ENCODE measurements at regions not wholly inside any gene's neighbourhood (a gene's known extent, or its start where the extent isn't known, plus 50 kb on each side); places are given as distances from the start of the nearest gene placed in this dataset.
A peak's percentile ranks its signal among the peaks of the same experiment; 100 is the strongest.

DNA sequence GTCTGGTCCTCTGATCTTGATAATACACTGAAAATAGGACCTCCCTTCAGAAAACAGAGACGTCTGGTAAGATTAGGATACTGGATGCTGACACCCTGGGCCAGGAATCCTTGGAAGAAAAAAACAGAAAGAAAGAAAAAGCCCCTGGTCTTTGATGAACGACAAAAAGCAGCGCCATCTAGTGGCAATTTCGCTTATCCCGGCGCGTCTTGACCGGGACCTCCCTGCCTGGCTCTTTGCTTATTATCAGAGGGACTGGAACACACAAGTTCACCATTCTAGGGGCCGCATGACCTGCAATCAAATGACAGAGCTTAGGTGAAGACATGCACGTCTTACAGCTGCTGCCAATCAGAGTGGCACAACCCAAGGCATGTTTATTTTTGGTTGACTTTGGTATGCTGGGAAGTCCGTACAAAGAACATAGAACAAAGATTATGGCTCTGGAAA is 114.9 kb upstream of the NFIB start:
- DNase-seq (ENCODE audit: low read depth), result peak; percentile 3

DNA sequence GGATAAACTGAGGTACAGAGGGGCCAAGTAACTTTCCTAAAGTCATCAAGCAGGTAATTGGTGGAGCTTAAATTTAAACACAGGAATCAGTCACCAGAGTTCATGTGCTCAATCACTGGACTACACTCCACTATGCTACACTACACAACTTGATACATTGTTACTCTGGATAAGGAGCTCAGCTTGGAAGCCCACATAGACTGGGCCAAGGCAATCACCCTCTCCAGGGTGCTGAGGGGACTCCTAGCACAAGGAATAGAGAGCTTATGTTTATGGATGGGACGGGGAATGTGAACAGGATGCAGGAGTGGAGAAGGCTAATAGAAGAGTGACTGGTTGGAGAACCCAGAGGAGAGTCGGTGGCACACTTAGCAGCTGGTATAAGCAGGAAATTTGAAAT is 113.5 kb upstream of the NFIB start:
- DNase-seq (ENCODE audit: low read depth), result no peak

GRCh38 chr9:14424983-14425382 is 111.0 kb upstream of the NFIB start:
- no peak for DNase-seq (ENCODE audit: low read depth)

GRCh38 chr9:14424289-14424688 is 110.3 kb upstream of the NFIB start:
- no peak for DNase-seq (ENCODE audit: low read depth)

DNA sequence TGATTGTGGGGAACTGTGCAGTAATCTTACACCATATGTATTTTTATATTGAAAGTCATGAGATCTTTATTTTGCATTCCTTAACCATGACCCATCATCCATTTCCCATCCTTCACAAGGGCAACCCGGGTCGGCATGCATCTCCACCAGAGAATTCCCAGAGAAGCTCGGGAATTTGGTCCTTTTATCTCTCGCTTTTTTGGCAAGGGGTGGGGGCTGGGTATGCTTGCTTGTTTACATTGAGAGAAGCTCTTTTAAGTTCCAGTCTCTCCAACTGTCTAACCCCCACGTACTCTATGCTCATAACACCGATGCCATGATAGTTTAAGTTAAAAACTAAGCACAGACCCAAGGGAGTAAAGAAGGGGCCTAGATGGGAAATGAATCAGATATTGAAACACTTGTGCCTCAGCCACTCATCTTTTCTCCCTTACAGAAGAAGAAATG is 109.9 kb upstream of the NFIB start:
- no peak for DNase-seq (ENCODE audit: low read depth)

DNA sequence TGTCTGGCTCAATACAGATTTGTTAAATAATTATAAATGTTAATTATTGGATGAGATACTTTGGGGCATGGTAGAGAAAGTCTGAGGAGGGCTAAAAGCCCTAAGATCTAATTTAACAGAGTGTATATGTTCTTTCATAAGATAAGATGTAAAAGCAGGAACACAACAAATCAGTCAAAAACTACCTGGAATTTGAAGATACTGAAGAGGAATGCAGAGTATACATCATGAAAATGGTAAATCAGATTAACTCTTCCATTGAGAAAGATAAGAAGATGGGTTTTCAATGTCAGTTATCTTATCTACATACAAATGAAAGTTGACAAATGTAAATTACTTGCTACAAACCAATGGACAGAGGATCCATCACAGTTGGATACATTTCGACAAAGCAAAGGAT is 107.3 kb upstream of the NFIB start:
- DNase-seq (ENCODE audit: low read depth), result no peak

DNA sequence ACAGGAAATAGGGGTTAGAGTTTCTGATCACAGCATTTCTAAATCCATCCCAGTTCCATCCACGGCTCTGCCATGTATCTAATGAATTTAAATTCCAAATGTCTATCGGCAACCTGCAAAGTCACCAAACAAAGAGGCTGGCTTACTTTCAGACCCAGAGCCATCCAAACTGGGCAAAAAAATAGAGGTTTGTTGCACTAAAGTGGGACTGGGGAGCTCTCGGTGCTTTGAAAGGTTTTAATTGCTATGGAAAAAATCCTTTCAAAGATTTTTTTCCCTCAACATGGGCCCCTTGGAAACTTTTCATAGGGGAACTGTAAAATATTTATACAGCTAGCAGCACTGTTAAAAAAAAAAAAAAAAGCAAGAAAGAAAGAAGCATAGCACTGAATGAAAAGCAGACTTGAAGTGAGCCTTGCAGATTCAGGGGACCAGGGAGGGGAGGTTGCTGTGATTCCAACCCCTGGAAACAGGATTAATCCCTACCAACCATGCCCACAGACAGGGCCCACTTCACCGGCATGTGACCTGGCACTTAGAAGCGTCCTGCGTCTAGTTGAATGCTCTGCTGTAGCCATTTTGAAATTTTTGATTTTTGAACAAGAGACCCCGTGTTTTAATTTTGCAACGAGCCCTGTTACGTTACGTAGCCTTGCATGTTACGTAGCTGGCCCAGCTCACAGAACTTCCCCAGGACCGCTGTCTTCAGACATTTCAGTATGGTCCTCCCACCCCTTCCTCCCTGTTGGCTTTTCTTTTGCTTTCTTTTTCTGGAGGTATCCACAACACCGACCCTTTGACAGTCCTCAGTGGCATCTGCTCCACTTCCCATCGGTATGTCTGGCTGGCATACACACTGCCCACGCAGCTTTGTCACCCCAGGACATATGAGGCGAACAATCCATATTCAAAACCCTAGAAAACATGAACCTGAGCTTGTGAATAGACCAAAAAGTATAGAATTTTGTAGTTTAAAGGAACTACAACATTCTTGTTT is 105.3 kb upstream of the NFIB start:
- no peak for DNase-seq (ENCODE audit: low read depth)

- no peak for DNase-seq (ENCODE audit: low read depth)
Observed at GRCh38 chr9:14418301-14418940, 104.5 kb upstream of the NFIB start.

- no peak for DNase-seq (ENCODE audit: low read depth)
Observed at GRCh38 chr9:14417237-14417636, 103.3 kb upstream of the NFIB start.

DNA sequence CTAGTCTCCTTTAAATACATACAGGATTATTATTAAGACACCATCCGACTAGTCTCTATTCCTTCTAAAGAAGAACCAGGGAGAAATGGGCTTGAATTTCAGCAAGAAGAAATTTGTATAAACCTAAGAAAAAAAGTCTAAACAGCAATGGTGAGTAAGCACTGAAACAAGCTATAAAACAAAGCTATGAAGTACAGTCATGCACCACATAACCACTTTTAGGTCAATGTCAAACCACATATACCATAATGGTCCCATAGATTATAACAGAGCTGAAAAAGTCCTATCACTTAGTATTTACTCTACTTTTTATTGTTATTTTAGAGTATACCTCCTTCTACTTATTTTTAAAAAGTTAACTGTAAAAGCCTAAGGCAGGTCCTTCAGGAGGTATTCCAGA is 102.0 kb upstream of the NFIB start:
- DNase-seq (ENCODE audit: low read depth), result no peak

GRCh38 chr9:14413812-14414211 is 99.9 kb upstream of the NFIB start:
- DNase-seq (ENCODE audit: low read depth), result no peak

DNA sequence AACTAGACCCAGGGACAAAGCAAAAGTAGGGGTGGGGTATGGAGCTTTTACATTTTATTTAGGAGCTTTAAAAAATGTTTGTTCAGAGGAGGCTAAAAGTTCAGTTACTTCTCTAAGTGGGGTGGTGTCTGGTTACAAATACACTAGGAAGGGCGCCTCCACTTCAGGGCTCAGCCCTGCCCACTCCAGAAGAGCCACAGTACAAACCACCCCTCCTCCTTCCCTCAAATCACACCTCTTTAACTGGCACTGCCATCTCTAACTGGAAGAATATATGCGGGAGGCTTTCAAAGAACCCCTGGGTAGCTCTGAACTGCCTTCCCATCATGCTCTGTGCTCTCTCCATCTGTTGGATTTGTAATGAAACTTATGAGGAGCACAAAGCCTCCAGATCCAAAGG is 98.8 kb upstream of the NFIB start:
- DNase-seq (ENCODE audit: low read depth), result no peak

- DNase-seq (ENCODE audit: low read depth), result no peak
Observed at GRCh38 chr9:14406463-14406862, 92.5 kb upstream of the NFIB start.

- no peak for DNase-seq (ENCODE audit: low read depth)
Observed at GRCh38 chr9:14405176-14405706, 91.3 kb upstream of the NFIB start.

- no peak for DNase-seq (ENCODE audit: low read depth)
Observed at GRCh38 chr9:14403081-14403480, 89.1 kb upstream of the NFIB start.

DNA sequence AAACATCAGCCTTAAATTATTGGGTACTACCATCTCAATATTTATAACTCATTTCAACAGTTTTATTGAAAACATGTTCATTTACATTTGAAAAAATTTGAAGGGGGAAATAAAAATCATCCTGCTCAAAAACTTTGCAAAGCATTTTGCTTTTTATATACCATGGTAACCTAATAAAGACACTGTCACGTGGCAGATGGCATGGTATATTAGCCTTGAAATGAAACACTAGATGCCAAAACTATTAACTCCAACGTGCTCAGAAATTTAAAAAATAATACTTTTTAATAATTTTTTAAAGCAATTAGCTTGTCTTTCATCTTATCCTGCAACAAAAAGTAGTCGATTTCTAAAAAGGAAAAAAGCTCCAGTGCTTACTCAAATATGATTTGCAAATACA is 88.6 kb upstream of the NFIB start:
- DNase-seq (ENCODE audit: low read depth), result no peak

DNA sequence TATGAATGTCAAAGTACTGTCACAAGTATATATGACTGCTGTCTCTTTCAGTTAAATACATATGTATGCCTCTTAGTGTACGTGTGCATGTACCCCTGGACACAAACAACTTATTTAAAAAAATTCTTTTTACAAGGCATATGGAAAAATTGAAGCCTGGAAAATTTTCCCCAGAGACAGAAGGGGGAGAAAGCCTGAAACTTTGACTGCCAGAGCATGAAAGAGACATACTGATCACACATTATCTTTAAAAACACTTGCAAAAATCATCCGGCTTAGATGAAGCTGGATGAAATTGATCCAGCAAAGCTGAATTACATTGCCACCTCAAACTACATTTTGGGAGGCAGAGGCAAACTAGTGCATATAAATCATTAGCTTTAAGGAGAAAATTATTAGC is 88.0 kb upstream of the NFIB start:
- no peak for DNase-seq (ENCODE audit: low read depth)

DNA sequence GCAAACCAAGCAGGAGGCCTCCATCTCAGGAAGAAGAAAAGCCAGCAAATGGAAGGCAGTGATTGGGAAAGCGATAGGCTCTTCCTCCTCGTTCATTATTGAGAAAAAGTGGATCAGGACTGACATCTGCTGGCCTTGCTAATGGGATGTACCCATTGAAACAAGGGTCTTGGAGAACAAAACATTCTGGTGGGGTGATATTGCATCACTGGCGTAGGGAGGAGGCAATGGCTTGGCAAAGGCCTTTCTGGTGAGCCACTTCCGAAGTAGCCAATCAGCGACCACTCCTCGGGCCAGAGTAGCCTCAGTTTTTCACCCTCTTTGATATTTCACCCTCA is 86.7 kb upstream of the NFIB start:
- no peak for DNase-seq (ENCODE audit: low read depth)

DNA sequence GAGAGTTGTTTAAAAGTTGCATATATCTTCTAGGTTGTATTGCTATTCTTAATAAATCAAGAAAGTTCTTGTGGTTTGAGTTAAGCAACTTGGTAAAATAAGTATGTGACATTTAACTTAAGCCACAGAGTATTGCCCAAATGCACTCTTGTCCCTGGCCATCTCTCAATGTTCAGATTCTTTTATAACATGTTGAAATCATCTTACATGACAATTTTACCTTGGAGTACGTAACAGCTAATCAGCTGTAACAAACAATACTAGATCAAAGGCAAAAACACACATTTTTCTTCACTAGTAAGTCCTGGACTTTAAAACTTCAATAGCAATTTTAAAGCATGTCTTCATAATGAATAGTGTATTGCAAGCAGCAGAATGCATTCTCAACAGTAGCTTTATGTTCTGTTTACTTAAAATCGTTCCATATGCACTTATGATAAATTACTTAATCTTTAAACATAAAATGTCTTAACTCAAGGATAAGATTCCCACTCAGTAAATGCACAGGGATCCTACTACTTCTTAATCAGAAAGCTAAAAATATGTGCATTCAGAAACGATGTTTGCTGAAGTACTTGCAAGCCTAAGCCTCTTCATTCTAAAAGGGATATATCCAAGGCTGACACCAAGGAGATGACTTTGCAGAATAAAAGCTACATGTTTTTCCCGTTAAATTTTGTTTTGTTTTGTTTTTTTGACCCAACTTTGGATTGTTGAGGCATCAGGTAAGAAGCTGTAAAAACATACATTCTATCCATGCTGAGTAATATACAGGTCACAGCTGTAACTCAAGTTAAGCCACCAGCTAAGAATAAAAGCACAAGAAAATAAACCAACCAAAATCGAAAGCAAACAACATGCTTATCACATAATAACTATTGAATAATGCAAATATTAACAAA is 86.1 kb upstream of the NFIB start:
- no peak for DNase-seq (ENCODE audit: low read depth)

DNA sequence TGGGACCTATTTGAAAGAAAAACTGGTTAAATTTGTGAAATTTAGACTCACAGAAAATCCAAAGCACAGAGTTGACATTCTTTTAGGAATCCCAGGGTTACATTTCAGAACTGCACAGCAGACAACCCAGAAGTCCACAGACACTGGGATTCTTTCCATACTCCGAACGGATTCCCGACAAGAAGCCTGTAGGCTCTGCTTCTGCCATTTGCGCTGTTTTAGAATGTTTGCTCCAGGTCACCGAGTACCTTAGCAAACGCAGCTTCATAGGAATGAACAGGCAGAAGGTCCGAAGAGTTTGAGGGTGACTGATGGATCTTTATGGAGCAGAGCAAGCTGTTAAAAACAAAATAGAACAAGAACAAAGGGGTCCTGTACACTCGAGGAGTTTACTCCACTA is 84.5 kb upstream of the NFIB start:
- DNase-seq (ENCODE audit: low read depth), result no peak

- DNase-seq (ENCODE audit: low read depth), result no peak
Observed at GRCh38 chr9:14396171-14396570, 82.2 kb upstream of the NFIB start.

Measured in activated T-cell treated with anti-CD3 and anti-CD28 coated beads for 24 hours (primary cell).